CD4-positive, alpha-beta T cell treated with Interferon gamma for 1 hour (primary cell): ENCODE measurements at regions not wholly inside any gene's neighbourhood (a gene's known extent, or its start where the extent isn't known, plus 50 kb on each side); places are given as distances from the start of the nearest gene placed in this dataset.

Experiments
- DNase-seq: peaks from one replicate; pipeline ENCODE4 v3.0.0-alpha.2; 2020

GRCh38 chr18:78085241-78086185 lies 835.9 kb downstream of the GALR1 start:
- DNase-seq, result no peak

- DNase-seq, result no peak
These were observed 837.3 kb downstream of the GALR1 start for GRCh38 chr18:78086931-78087330.

GRCh38 chr18:78087338-78087737 lies 837.7 kb downstream of the GALR1 start:
- no peak for DNase-seq

GRCh38 chr18:78090584-78090983 lies 840.9 kb downstream of the GALR1 start:
- DNase-seq, result no peak

GRCh38 chr18:78092901-78093300 lies 843.3 kb downstream of the GALR1 start:
- no peak for DNase-seq

- no peak for DNase-seq
These were observed 850.4 kb downstream of the GALR1 start for GRCh38 chr18:78099979-78100588.

- DNase-seq, result no peak
These were observed 851.4 kb downstream of the GALR1 start for GRCh38 chr18:78101091-78101490.

- no peak for DNase-seq
These were observed 852.5 kb downstream of the GALR1 start for GRCh38 chr18:78102135-78102534.

GRCh38 chr18:78105611-78106010 lies 856.0 kb downstream of the GALR1 start:
- no peak for DNase-seq

- DNase-seq, result no peak
These were observed 857.3 kb downstream of the GALR1 start for GRCh38 chr18:78106946-78107345.

GRCh38 chr18:78107363-78107762 lies 857.7 kb downstream of the GALR1 start:
- DNase-seq, result no peak

GRCh38 chr18:78108554-78108953 lies 858.9 kb downstream of the GALR1 start:
- DNase-seq, result no peak

GRCh38 chr18:78113136-78113939 lies 863.7 kb downstream of the GALR1 start:
- no peak for DNase-seq

GRCh38 chr18:78113940-78114251 lies 864.2 kb downstream of the GALR1 start:
- no peak for DNase-seq

GRCh38 chr18:78115896-78116561 lies 863.6 kb upstream of the SALL3 start:
- no peak for DNase-seq

GRCh38 chr18:78123144-78123909 lies 856.3 kb upstream of the SALL3 start:
- DNase-seq, result no peak

GRCh38 chr18:78123926-78124797 lies 855.5 kb upstream of the SALL3 start:
- no peak for DNase-seq

GRCh38 chr18:78125206-78125896 lies 854.3 kb upstream of the SALL3 start:
- DNase-seq, result no peak

- DNase-seq, result no peak
These were observed 853.5 kb upstream of the SALL3 start for GRCh38 chr18:78126106-78126505.

- no peak for DNase-seq
These were observed 853.1 kb upstream of the SALL3 start for GRCh38 chr18:78126536-78126935.

GRCh38 chr18:78127041-78127440 lies 852.6 kb upstream of the SALL3 start:
- DNase-seq, result no peak
